ENCODE measurements at regions not wholly inside any gene's neighbourhood (a gene's known extent, or its start where the extent isn't known, plus 50 kb on each side); places are given as distances from the start of the nearest gene placed in this dataset.

DNA sequence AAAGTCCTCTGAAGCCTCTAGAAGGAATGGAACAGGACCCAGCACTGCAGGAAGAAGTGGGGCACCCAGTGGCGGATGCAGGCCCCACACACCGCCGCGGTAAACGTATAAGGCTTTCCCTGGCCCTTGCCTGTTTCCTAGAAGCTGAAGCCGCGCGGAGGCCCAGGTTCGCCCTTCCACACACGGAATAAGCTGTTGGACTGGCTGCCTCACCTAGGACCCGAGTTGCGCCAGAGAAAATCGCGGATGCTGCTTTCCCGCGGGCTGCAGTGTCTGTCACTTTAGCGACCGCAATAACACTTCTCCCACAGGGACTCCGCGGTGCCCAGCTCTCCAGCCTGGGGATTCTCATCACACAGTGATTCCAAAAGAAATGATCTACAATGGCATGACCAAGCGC is 1736.9 kb downstream of the TP53TG3F start:
- no peak for TF ChIP-seq CTCF (conservative IDR thresholded peaks at IDR 0.05)
- TF ChIP-seq ZFX (IDR thresholded peaks at IDR 0.05): no peak

Data from C4-2B (cell line).